NCI-H526 (cell line): ENCODE measurements at regions not wholly inside any gene's neighbourhood (a gene's known extent, or its start where the extent isn't known, plus 50 kb on each side); places are given as distances from the start of the nearest gene placed in this dataset.
"Not testable (repeated sequence)": the region's sequence is repeated elsewhere in the genome, so short reads cannot be mapped to it uniquely, and the experiment has no call there.

Experiments
- DNase-seq, 2 experiments: peaks; one replicate each; lab custom pipeline; 2025; lab: John Stamatoyannopoulos, UW

GRCh38 chr12:69028941-69029729, 96.2 kb upstream of the CPM start:
- DNase-seq = no peak

GRCh38 chr12:69030321-69030720, 97.3 kb upstream of the CPM start:
- no peak for DNase-seq

GRCh38 chr12:69036533-69036932, 103.6 kb upstream of the CPM start:
- no peak for DNase-seq

GRCh38 chr12:69036999-69037398, 104.0 kb upstream of the CPM start:
- no peak for DNase-seq

- DNase-seq = no peak
Observed at GRCh38 chr12:69039911-69040310, 106.9 kb upstream of the CPM start.

- no peak for DNase-seq
Observed at GRCh38 chr12:69042557-69042956, 109.6 kb upstream of the CPM start.

GRCh38 chr12:69042970-69043369, 110.0 kb upstream of the CPM start:
- DNase-seq = peak in 1 of 2 experiments; percentile 7

GRCh38 chr12:69044887-69045286, 111.9 kb upstream of the CPM start:
- no peak for DNase-seq

- no peak for DNase-seq
Observed at GRCh38 chr12:69045430-69045829, 112.5 kb upstream of the CPM start.

- DNase-seq = no peak
Observed at GRCh38 chr12:69046363-69046762, 113.4 kb upstream of the CPM start.

GRCh38 chr12:69046920-69047319, 113.9 kb upstream of the CPM start:
- DNase-seq = no peak

- no peak for DNase-seq
Observed at GRCh38 chr12:69047990-69048389, 115.0 kb upstream of the CPM start.

GRCh38 chr12:69049855-69050254, 116.9 kb upstream of the CPM start:
- not testable (repeated sequence) for DNase-seq

- DNase-seq = peak; percentile 19 to 26
Observed at GRCh38 chr12:69052613-69053408, 119.8 kb upstream of the CPM start.

GRCh38 chr12:69054343-69055056, 121.5 kb upstream of the CPM start:
- DNase-seq = no peak

- no peak for DNase-seq
Observed at GRCh38 chr12:69055280-69055679, 122.3 kb upstream of the CPM start.

GRCh38 chr12:69055706-69056105, 122.7 kb upstream of the CPM start:
- no peak for DNase-seq

GRCh38 chr12:69056743-69057515, 124.0 kb upstream of the CPM start:
- DNase-seq = no peak

- DNase-seq = no peak
Observed at GRCh38 chr12:69057742-69058141, 124.8 kb upstream of the CPM start.

GRCh38 chr12:69059465-69060457, 126.8 kb upstream of the CPM start:
- no peak for DNase-seq

GRCh38 chr12:69061574-69061973, 128.6 kb upstream of the CPM start:
- DNase-seq = no peak
